ENCODE measurements at regions not wholly inside any gene's neighbourhood (a gene's known extent, or its start where the extent isn't known, plus 50 kb on each side); places are given as distances from the start of the nearest gene placed in this dataset.

DNA sequence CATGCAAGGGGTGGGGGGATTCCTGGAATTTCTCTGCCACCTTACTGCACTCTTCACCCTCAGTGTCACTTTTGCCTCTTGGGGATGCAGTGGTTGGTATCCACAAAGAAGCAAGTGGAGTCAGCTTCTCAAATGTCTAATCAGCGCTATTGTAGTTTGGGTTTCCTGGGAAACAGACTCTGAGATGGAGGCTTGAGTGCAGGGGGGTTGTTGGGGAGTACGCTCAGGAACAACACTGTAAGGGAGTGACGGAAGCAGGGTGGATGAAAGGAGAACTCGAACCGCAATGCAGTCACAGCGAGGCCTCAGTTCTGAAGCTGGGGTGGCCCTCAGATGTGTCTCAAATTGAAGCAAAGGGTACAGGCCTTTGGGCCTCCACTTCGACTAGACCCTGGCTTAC lies 73.6 kb upstream of the EPC2 start:
- H3K36me3 Mint-ChIP-seq (ENCODE audit: low read depth), result no peaks in the 10 kb centered on the region
- ChIA-PET POLR2A (no interaction called here), CTCF (no interaction called here)
- no peak overlapping the region for H3K27ac Mint-ChIP-seq
- peaks cover 18% of the 10 kb centered on the region for H3K4me1 Mint-ChIP-seq (ENCODE audit: low read depth)
- Histone ChIP-seq H3K27me3 (ENCODE audit: control insufficient read depth in 1 of 2, insufficient read depth in 2 of 2, low read length in 2 of 2) (no peaks in the 10 kb centered on the region), H3K9me3 (ENCODE audit: control insufficient read depth in 1 of 2, insufficient read depth in 1 of 2, low read length in 2 of 2) (no peaks in the 10 kb centered on the region), H3K4me1 (ENCODE audit: insufficient read depth, low read length) (peaks cover 19% of the 10 kb centered on the region), H3K36me3 (ENCODE audit: insufficient read depth, low read length) (no peaks in the 10 kb centered on the region), H3K4me3 (ENCODE audit: low read length) (no peak overlapping the region), H3K27ac (ENCODE audit: low read depth in 1 of 2, low read length in 2 of 2) (no peak overlapping the region)
- no peaks in the 10 kb centered on the region for H3K9me3 Mint-ChIP-seq
- no peak overlapping the region for H3K4me3 Mint-ChIP-seq
- DNase-seq (no peak), ATAC-seq (ENCODE audit: poor library complexity) (no peak)
- no peaks in the 10 kb centered on the region for H3K27me3 Mint-ChIP-seq
- intact Hi-C loops (cut with DNase I, micrococcal nuclease), result no loop called here
- TF ChIP-seq, protein P1, sequence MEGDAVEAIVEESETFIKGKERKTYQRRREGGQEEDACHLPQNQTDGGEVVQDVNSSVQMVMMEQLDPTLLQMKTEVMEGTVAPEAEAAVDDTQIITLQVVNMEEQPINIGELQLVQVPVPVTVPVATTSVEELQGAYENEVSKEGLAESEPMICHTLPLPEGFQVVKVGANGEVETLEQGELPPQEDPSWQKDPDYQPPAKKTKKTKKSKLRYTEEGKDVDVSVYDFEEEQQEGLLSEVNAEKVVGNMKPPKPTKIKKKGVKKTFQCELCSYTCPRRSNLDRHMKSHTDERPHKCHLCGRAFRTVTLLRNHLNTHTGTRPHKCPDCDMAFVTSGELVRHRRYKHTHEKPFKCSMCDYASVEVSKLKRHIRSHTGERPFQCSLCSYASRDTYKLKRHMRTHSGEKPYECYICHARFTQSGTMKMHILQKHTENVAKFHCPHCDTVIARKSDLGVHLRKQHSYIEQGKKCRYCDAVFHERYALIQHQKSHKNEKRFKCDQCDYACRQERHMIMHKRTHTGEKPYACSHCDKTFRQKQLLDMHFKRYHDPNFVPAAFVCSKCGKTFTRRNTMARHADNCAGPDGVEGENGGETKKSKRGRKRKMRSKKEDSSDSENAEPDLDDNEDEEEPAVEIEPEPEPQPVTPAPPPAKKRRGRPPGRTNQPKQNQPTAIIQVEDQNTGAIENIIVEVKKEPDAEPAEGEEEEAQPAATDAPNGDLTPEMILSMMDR (IDR thresholded peaks at IDR 0.05), result no peak

DNA sequence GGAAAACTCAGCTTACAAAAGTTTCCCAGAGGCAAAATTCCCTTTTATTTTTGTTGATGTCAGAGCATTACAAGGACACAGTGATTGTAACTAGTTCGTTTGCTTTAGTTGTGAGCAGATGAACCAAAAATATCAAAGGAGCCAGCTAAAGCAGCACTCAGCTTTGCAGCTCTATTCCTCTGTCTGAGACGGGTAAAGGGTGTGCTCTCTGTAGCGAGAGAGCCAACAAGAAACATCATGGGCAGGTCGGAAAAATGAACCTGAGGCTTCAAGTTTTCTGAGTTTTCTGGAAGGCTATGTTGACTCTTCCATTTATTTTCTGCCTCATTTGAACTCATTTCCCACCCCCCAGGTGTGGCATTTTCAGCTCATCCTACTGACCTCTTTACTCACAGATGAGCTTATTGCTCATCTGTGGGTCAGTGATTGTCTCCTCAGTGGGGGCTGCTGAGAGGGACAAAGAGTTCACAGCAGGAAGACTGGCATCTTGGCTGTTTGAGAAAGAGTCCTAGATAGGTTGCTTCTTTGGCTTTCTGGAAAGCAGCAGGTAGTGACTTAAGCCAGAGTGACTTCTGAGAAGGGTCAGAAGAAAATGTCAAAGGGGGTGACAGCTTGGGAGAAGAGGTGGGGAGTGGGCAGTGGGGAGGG lies 66.6 kb upstream of the EPC2 start:
- peaks cover 15% of the 10 kb centered on the region for H3K27me3 Mint-ChIP-seq
- H3K27ac Mint-ChIP-seq, result no peak overlapping the region
- Histone ChIP-seq H3K9me3 (ENCODE audit: control insufficient read depth in 1 of 2, insufficient read depth in 1 of 2, low read length in 2 of 2) (no peaks in the 10 kb centered on the region), H3K27ac (ENCODE audit: low read depth in 1 of 2, low read length in 2 of 2) (no peak overlapping the region), H3K36me3 (ENCODE audit: insufficient read depth, low read length) (no peaks in the 10 kb centered on the region), H3K4me3 (ENCODE audit: low read length) (no peak overlapping the region), H3K4me1 (ENCODE audit: insufficient read depth, low read length) (no peaks in the 10 kb centered on the region), H3K27me3 (ENCODE audit: control insufficient read depth in 1 of 2, insufficient read depth in 2 of 2, low read length in 2 of 2) (no peaks in the 10 kb centered on the region)
- H3K4me3 Mint-ChIP-seq, result no peak overlapping the region
- CTCF ChIA-PET, result interaction anchor here (1.9 kb wide), 1 partner anchor 11 kb away, joined by 5 read pairs; no protein-coding TSS in a partner anchor
- no peaks in the 10 kb centered on the region for H3K36me3 Mint-ChIP-seq (ENCODE audit: low read depth)
- ATAC-seq (ENCODE audit: poor library complexity) (no peak), DNase-seq (no peak)
- POLR2A ChIA-PET, result no interaction called here
- TF ChIP-seq, protein P1 (IDR thresholded peaks at IDR 0.05), result no peak
- H3K9me3 Mint-ChIP-seq, result no peaks in the 10 kb centered on the region
- intact Hi-C loops (cut with DNase I, micrococcal nuclease), result loop anchor here in 1 of 2 experiments (5.0 kb wide), 1 partner anchor 44 kb away; no protein-coding TSS in a partner anchor
- no peaks in the 10 kb centered on the region for H3K4me1 Mint-ChIP-seq (ENCODE audit: low read depth)

DNA sequence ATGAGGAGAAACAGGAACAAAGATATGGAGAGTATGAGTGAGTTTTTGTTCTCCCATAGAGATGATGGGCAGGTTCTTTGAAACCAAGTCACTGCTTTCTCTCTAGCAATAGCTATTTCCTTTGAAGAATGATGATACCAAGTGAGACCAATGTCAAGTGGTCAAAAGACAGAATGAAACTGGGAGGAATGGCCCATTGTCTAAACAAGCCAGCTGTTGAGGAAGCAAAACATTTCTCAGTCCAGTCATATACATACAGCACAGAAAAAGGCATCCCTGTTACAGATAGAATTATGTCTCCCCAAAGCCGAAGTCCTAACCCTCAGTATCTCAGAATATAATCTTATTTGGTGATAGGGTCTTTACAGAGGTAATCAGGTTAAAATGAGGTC lies 66.1 kb upstream of the EPC2 start:
- TF ChIP-seq, protein P1 (IDR thresholded peaks at IDR 0.05), result no peak
- DNase-seq (no peak), ATAC-seq (ENCODE audit: poor library complexity) (no peak)
- Histone ChIP-seq H3K36me3 (ENCODE audit: insufficient read depth, low read length) (no peaks in the 10 kb centered on the region), H3K27me3 (ENCODE audit: control insufficient read depth in 1 of 2, insufficient read depth in 2 of 2, low read length in 2 of 2) (no peaks in the 10 kb centered on the region), H3K9me3 (ENCODE audit: control insufficient read depth in 1 of 2, insufficient read depth in 1 of 2, low read length in 2 of 2) (no peaks in the 10 kb centered on the region), H3K4me3 (ENCODE audit: low read length) (no peak overlapping the region), H3K4me1 (ENCODE audit: insufficient read depth, low read length) (no peaks in the 10 kb centered on the region), H3K27ac (ENCODE audit: low read depth in 1 of 2, low read length in 2 of 2) (no peak overlapping the region)
- Mint-ChIP-seq H3K9me3 (no peaks in the 10 kb centered on the region), H3K27me3 (peaks cover 15% of the 10 kb centered on the region), H3K27ac (no peak overlapping the region), H3K4me3 (no peak overlapping the region), H3K4me1 (ENCODE audit: low read depth) (no peaks in the 10 kb centered on the region), H3K36me3 (ENCODE audit: low read depth) (no peaks in the 10 kb centered on the region)
- CTCF ChIA-PET, result no interaction called here
- POLR2A ChIA-PET, result no interaction called here
- intact Hi-C loops (cut with DNase I, micrococcal nuclease), result loop anchor here in 1 of 2 experiments (5.0 kb wide), 1 partner anchor 44 kb away; no protein-coding TSS in a partner anchor

Data from CD4-positive, alpha-beta T cell (primary cell).